Skeletal muscle tissue (tissue), 3 donors: ENCODE measurements at regions not wholly inside any gene's neighbourhood (a gene's known extent, or its start where the extent isn't known, plus 50 kb on each side); places are given as distances from the start of the nearest gene placed in this dataset.

Experiments
- H3K27ac ChIP-seq: one replicate; pipeline ENCODE4 v1.7.0; 2013; ENCODE audit warnings: mild to moderate bottlenecking, low read depth, low read length, inconsistent platforms
- H3K27me3 ChIP-seq, 3 donors: one replicate each; pipeline ENCODE4 v1.7.0; 2013; ENCODE audit warnings: low read length in 3 of 3; ENCODE audit not compliant: control insufficient read depth in 3 of 3, insufficient read depth in 3 of 3
- H3K36me3 ChIP-seq, 3 donors: one replicate each; pipeline ENCODE4 v1.7.0; 2013; ENCODE audit warnings: low read length in 3 of 3; ENCODE audit not compliant: control insufficient read depth in 3 of 3, insufficient read depth in 3 of 3
- H3K4me1 ChIP-seq, 3 donors: one replicate each; pipeline ENCODE4 v1.7.0; 2013; ENCODE audit warnings: low read length in 3 of 3, mild to moderate bottlenecking in 3 of 3; ENCODE audit not compliant: control insufficient read depth in 3 of 3, insufficient read depth in 3 of 3
- H3K4me3 ChIP-seq, 3 donors: one replicate each; pipeline ENCODE4 v1.7.0; 2013; ENCODE audit warnings: low read length in 3 of 3
- H3K9ac ChIP-seq, 3 donors: one replicate each; pipeline ENCODE4 v1.7.0; 2013; ENCODE audit warnings: low read length in 3 of 3, mild to moderate bottlenecking in 3 of 3, moderate library complexity in 2 of 3, low read depth in 1 of 3
- H3K9me3 ChIP-seq, 3 donors: one replicate each; pipeline ENCODE4 v1.7.0; 2013; ENCODE audit warnings: low read length in 3 of 3; ENCODE audit not compliant: control insufficient read depth in 3 of 3
- donor health status: Osteomylitis.

DNA sequence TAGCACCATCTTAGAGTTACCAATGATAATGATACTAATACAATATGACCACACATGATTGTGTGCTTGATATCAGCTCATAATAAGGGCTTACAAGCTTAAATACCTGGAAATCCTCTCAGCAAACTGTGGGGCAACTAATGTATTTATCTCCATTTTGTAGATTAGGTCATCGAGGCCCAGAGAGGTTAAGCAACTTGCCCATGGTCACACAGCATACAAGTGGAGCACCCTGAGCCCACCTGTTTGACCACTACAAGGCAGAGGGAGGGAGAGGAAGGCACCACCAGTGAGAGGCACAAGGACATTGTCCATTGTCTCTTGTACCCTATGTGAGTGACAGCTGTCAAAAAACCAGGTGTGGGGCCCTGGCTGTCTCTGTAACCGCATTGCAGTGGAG is 123.7 kb downstream of the MIAT start:
- peaks cover 3 to 18% (median 13%) of the 10 kb centered on the region in 3 donors for H3K36me3 ChIP-seq
- H3K9me3 ChIP-seq = no peaks in the 10 kb centered on the region
- H3K4me1 ChIP-seq = peaks cover 20 to 32% (median 26%) of the 10 kb centered on the region in 3 donors
- no peak overlapping the region for H3K9ac ChIP-seq
- no peaks in the 10 kb centered on the region for H3K27me3 ChIP-seq
- H3K4me3 ChIP-seq = no peak overlapping the region
- no peak overlapping the region for H3K27ac ChIP-seq

DNA sequence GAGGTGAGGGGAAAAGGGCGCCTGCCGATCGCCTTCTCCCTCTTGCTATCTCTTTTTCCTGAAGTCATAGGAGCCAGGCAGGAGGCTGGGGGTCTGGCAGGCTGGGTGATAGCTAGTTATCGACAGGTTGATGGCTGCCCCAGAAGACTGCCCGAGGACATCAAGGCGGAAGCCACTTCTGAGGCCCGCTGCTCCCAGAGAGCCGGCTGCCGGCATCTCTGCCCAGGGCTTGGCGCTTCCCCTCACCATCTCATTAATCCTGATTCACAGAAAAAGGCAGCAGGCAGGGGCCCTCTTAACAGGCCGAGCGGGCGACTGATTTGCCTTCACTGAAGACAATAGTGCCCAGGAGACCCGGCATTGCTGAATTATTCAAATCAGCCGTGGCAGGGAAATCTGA is 124.2 kb downstream of the MIAT start:
- Histone ChIP-seq H3K27me3 (no peaks in the 10 kb centered on the region), H3K36me3 (peaks cover 3 to 18% (median 13%) of the 10 kb centered on the region in 3 donors), H3K27ac (no peak overlapping the region), H3K9ac (no peak overlapping the region), H3K4me3 (no peak overlapping the region), H3K9me3 (no peaks in the 10 kb centered on the region), H3K4me1 (peaks cover 23 to 36% (median 26%) of the 10 kb centered on the region in 3 donors)

DNA sequence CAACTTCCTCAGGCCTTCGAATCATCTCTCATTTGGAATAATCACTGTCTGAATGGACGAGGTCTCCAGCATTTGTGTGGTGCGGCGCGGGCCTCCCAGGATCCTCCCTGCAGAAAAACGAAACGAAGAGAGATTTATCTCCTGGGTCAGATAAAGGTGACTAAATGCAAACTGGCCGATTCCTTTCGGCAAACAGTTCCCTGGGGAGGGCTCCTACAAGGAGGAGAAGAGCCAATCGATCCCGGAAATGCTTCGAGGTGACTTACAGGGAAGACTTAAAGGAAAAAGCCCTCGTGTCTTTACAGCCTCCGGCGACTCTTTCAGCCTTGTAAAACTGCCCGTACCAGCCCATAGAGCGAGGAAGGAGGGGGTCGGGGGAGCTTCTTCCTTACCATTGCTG is 126.5 kb downstream of the MIAT start:
- Histone ChIP-seq H3K9me3 (no peaks in the 10 kb centered on the region), H3K27ac (no peak overlapping the region), H3K4me3 (no peak overlapping the region), H3K27me3 (no peaks in the 10 kb centered on the region), H3K9ac (no peak overlapping the region), H3K36me3 (peaks cover 3 to 18% (median 13%) of the 10 kb centered on the region in 3 donors), H3K4me1 (peaks cover 4 to 14% (median 4%) of the 10 kb centered on the region in 3 donors)

DNA sequence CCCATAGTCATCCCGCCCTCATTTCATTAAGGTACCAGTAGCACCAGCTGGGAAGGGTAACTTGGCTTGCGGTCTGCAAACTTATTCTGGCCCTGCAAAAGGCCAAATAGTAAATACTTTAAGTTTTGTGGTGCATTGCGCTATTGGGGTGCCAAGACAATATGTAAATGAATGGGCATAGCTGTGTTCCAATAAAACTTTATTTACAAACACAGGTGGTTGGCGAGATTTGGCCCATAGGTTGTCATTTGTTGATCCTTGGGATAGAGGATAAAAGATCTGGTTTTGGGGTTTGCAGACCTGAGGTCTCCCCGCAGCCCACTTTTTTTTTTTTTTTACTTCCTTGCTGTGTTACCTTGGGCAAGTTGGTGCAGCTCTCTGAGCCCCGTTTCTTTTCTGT is 127.4 kb downstream of the MIAT start:
- Histone ChIP-seq H3K4me1 (peaks cover 0 to 10% (median 4%) of the 10 kb centered on the region in 3 donors), H3K27me3 (no peaks in the 10 kb centered on the region), H3K36me3 (peaks cover 3 to 16% (median 11%) of the 10 kb centered on the region in 3 donors), H3K9ac (no peak overlapping the region), H3K4me3 (no peak overlapping the region), H3K9me3 (no peaks in the 10 kb centered on the region), H3K27ac (no peak overlapping the region)

DNA sequence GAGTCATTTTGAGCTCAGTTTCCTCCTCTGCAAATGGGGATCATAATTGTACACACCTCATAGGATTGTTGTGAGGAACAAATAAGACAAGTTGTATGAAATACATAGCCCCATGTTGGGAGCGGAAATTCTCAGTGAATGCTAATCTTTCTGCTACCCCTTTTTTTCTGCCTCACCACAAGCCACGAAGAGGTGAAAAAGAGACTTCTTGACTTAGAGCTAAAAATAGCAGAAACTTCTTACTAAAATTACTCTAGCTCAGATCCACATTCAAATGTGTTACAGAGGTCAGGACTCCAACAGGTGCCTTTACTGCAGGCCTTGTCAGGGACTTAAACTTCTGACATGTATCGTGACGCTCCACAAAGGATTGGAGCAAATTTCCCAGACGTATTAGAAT is 128.5 kb downstream of the MIAT start:
- H3K27ac ChIP-seq = no peak overlapping the region
- no peak overlapping the region for H3K9ac ChIP-seq
- no peak overlapping the region for H3K4me3 ChIP-seq
- peaks cover 3 to 11% (median 4%) of the 10 kb centered on the region in 3 donors for H3K36me3 ChIP-seq
- peaks cover 0 to 10% (median 4%) of the 10 kb centered on the region in 3 donors for H3K4me1 ChIP-seq
- H3K27me3 ChIP-seq = no peaks in the 10 kb centered on the region
- no peaks in the 10 kb centered on the region for H3K9me3 ChIP-seq

DNA sequence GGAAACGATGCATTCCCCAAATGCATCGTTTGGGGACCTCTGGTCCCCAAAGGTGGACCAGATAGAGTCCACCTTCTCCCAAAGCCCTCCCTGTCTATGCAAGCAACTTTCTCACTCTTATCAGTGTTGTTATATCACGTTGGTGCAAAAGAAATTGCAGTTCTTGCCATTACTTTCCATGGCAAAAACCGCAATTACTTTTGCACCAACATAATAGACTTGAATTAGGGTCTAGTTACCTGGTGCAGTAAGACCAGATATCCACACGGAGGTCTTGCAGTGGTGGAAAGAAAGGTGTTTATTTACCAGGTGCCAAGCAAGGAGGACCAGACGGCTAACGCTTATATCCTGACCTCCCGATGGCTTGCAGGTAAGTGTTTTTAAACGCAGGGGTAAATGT is 129.0 kb downstream of the MIAT start:
- Histone ChIP-seq H3K27me3 (no peaks in the 10 kb centered on the region), H3K36me3 (peaks cover 3 to 7% (median 4%) of the 10 kb centered on the region in 3 donors), H3K9ac (no peak overlapping the region), H3K9me3 (no peaks in the 10 kb centered on the region), H3K27ac (no peak overlapping the region), H3K4me1 (peaks cover 0 to 10% (median 4%) of the 10 kb centered on the region in 3 donors), H3K4me3 (no peak overlapping the region)

DNA sequence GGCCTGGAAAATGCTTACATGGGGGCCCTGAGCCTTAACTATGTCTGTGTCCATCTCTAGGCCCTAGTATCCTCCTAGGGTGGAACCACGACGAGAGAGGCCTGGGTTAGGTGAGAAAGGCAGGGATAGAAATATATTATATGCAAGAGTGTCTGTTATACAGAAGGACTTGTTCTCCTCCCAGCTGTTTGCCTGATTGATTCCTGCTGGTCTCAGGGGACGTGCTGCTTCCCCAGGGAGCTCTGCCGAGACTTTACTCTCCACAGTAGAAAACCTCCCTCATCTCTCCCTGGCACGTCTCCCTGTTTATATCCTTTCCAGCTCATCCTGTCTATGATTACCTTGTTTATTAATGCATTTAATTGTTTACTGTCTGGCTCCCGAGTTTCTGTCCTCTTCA is 132.6 kb downstream of the MIAT start:
- H3K36me3 ChIP-seq = no peaks in the 10 kb centered on the region
- no peak overlapping the region for H3K27ac ChIP-seq
- no peak overlapping the region for H3K9ac ChIP-seq
- no peaks in the 10 kb centered on the region for H3K27me3 ChIP-seq
- peaks cover 0 to 10% (median 4%) of the 10 kb centered on the region in 3 donors for H3K4me1 ChIP-seq
- no peaks in the 10 kb centered on the region for H3K9me3 ChIP-seq
- no peak overlapping the region for H3K4me3 ChIP-seq

DNA sequence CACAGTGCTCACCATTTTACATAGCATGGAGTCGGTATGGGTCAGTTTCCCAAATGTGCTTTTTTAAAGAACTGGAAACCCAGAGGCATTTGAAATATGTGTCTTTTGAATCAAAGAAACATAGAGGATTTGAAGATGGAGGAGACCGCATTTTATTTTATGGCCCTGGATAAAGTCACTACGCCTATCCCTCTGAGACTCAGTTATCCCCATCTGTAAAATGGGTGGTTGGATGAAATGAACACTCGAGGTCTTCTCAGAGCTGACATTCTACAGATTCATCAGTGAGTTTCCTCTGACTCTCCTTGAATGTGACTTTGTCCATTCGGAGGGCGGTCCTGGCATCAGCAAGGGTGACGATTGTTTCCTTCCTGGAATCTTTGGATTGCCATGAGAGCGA is 135.1 kb downstream of the MIAT start:
- Histone ChIP-seq H3K9me3 (no peaks in the 10 kb centered on the region), H3K4me1 (no peaks in the 10 kb centered on the region), H3K36me3 (peaks cover 0 to 4% (median 0%) of the 10 kb centered on the region in 3 donors), H3K27me3 (no peaks in the 10 kb centered on the region), H3K9ac (no peak overlapping the region), H3K4me3 (no peak overlapping the region), H3K27ac (no peak overlapping the region)

DNA sequence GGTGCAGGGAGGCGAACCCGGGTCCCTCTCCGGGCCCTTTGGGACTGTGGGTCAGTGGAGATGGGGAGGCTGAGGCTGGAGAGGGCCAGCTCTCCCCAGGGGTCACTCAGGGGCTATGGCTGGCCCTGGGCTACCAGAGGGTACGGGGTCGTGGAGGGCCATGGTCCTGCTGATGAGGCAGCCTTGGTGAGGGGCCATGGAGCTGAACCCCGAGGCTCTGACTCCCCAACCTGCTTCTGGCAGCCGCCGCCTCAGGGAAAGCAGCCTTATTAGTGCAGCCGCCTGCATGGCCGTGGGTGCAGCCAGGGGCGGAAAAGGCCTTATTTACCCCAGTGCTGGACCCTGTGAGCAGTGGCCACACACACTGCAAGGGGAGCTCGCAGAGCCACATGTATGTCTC is 139.4 kb downstream of the MIAT start:
- H3K27me3 ChIP-seq = no peaks in the 10 kb centered on the region
- H3K36me3 ChIP-seq = peaks cover 0 to 4% (median 0%) of the 10 kb centered on the region in 3 donors
- H3K4me3 ChIP-seq = no peak overlapping the region
- H3K9ac ChIP-seq = no peak overlapping the region
- no peaks in the 10 kb centered on the region for H3K4me1 ChIP-seq
- no peak overlapping the region for H3K27ac ChIP-seq
- H3K9me3 ChIP-seq = no peaks in the 10 kb centered on the region

DNA sequence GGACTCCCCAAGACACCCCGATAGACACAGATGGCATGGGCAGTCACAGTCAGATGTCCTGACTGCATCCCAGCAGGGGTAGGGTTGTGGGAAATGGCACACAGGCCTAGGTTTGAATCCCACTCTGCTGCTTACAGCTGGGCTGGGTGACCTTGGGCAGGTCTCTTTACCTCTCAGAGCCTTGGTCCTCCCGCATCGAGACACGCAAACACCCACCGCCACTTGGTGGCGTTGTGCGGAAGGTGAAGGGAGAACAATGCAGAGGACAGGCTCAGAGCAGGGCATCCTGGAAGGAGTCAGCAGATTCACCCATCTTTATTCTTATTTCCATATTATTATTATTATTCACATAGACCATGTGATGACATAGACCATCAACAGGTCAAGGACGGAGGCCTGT is 140.5 kb downstream of the MIAT start:
- H3K4me1 ChIP-seq = no peaks in the 10 kb centered on the region
- no peaks in the 10 kb centered on the region for H3K27me3 ChIP-seq
- H3K27ac ChIP-seq = no peak overlapping the region
- peaks cover 0 to 4% (median 0%) of the 10 kb centered on the region in 3 donors for H3K36me3 ChIP-seq
- H3K4me3 ChIP-seq = no peak overlapping the region
- H3K9me3 ChIP-seq = no peaks in the 10 kb centered on the region
- H3K9ac ChIP-seq = no peak overlapping the region
